ENCODE measurements at regions not wholly inside any gene's neighbourhood (a gene's known extent, or its start where the extent isn't known, plus 50 kb on each side); places are given as distances from the start of the nearest gene placed in this dataset.

DNA sequence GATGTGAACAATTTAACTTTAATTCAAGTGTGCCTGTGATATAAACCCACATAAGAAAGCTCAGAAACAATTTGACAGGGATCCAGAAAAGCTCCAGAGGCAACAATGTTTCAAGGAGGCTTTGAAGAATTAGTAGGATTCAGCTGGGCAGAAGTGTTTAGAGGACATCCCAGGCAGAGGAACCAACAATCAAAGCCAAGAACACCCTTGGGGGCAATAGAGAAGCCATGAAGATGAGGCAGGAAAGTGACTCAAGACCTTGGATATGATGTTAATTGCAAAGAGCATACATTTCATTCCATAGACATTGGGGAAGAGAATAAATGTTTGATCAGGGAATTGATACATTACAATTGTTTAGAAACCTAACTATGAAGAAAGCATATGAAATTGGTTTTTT, 280.3 kb downstream of the LTN1 start:
- H4K20me1 ChIP-seq (replicated peaks; ENCODE audit: insufficient read depth) = no peaks in the 10 kb centered on the region
- no peaks in the 10 kb centered on the region for H3K36me3 ChIP-seq (ENCODE audit: insufficient read depth)
- no peak overlapping the region for H3K4me2 ChIP-seq
- Mint-ChIP-seq H3K27me3 (ENCODE audit: insufficient read depth, low read depth, poor library complexity) (no peaks in the 10 kb centered on the region), H3K27ac (no peak overlapping the region), H3K4me3 (no peak overlapping the region), H3K36me3 (ENCODE audit: low read depth) (no peaks in the 10 kb centered on the region), H3K9me3 (no peaks in the 10 kb centered on the region), H3K4me1 (no peaks in the 10 kb centered on the region)
- H3K79me2 ChIP-seq (replicated peaks; ENCODE audit: insufficient read depth) = no peaks in the 10 kb centered on the region
- no peak overlapping the region for H3K27ac ChIP-seq (ENCODE audit: low read depth)
- H3F3A ChIP-seq (replicated peaks; ENCODE audit: low read depth) = no peaks in the 10 kb centered on the region
- no peaks in the 10 kb centered on the region for H3K4me1 ChIP-seq (ENCODE audit: insufficient read depth)
- no peak overlapping the region for H3K4me3 ChIP-seq
- peaks cover 2% of the 10 kb centered on the region; the same call in 1 of the 2 replicates for H3K9me2 ChIP-seq (ENCODE audit: insufficient read depth)
- ATAC-seq (no peak), DNase-seq (ENCODE audit: low spot score) (no peak)
- no peaks in the 10 kb centered on the region for H3K27me3 ChIP-seq (ENCODE audit: insufficient read depth)
- no peak for TF ChIP-seq POLR2AphosphoS5 (IDR thresholded peaks at IDR 0.05; ENCODE audit: low read depth)
- TF ChIP-seq, protein P1, sequence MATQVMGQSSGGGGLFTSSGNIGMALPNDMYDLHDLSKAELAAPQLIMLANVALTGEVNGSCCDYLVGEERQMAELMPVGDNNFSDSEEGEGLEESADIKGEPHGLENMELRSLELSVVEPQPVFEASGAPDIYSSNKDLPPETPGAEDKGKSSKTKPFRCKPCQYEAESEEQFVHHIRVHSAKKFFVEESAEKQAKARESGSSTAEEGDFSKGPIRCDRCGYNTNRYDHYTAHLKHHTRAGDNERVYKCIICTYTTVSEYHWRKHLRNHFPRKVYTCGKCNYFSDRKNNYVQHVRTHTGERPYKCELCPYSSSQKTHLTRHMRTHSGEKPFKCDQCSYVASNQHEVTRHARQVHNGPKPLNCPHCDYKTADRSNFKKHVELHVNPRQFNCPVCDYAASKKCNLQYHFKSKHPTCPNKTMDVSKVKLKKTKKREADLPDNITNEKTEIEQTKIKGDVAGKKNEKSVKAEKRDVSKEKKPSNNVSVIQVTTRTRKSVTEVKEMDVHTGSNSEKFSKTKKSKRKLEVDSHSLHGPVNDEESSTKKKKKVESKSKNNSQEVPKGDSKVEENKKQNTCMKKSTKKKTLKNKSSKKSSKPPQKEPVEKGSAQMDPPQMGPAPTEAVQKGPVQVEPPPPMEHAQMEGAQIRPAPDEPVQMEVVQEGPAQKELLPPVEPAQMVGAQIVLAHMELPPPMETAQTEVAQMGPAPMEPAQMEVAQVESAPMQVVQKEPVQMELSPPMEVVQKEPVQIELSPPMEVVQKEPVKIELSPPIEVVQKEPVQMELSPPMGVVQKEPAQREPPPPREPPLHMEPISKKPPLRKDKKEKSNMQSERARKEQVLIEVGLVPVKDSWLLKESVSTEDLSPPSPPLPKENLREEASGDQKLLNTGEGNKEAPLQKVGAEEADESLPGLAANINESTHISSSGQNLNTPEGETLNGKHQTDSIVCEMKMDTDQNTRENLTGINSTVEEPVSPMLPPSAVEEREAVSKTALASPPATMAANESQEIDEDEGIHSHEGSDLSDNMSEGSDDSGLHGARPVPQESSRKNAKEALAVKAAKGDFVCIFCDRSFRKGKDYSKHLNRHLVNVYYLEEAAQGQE (IDR thresholded peaks at IDR 0.05; ENCODE audit: unreplicated experiment) = no peak
- TF ChIP-seq ZNF114 (CRISPR knock-in tag; IDR thresholded peaks at IDR 0.05) = no peak
- TF ChIP-seq, protein P2, sequence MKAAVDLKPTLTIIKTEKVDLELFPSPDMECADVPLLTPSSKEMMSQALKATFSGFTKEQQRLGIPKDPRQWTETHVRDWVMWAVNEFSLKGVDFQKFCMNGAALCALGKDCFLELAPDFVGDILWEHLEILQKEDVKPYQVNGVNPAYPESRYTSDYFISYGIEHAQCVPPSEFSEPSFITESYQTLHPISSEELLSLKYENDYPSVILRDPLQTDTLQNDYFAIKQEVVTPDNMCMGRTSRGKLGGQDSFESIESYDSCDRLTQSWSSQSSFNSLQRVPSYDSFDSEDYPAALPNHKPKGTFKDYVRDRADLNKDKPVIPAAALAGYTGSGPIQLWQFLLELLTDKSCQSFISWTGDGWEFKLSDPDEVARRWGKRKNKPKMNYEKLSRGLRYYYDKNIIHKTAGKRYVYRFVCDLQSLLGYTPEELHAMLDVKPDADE (IDR thresholded peaks at IDR 0.05) = no peak
- TF ChIP-seq, protein P3, sequence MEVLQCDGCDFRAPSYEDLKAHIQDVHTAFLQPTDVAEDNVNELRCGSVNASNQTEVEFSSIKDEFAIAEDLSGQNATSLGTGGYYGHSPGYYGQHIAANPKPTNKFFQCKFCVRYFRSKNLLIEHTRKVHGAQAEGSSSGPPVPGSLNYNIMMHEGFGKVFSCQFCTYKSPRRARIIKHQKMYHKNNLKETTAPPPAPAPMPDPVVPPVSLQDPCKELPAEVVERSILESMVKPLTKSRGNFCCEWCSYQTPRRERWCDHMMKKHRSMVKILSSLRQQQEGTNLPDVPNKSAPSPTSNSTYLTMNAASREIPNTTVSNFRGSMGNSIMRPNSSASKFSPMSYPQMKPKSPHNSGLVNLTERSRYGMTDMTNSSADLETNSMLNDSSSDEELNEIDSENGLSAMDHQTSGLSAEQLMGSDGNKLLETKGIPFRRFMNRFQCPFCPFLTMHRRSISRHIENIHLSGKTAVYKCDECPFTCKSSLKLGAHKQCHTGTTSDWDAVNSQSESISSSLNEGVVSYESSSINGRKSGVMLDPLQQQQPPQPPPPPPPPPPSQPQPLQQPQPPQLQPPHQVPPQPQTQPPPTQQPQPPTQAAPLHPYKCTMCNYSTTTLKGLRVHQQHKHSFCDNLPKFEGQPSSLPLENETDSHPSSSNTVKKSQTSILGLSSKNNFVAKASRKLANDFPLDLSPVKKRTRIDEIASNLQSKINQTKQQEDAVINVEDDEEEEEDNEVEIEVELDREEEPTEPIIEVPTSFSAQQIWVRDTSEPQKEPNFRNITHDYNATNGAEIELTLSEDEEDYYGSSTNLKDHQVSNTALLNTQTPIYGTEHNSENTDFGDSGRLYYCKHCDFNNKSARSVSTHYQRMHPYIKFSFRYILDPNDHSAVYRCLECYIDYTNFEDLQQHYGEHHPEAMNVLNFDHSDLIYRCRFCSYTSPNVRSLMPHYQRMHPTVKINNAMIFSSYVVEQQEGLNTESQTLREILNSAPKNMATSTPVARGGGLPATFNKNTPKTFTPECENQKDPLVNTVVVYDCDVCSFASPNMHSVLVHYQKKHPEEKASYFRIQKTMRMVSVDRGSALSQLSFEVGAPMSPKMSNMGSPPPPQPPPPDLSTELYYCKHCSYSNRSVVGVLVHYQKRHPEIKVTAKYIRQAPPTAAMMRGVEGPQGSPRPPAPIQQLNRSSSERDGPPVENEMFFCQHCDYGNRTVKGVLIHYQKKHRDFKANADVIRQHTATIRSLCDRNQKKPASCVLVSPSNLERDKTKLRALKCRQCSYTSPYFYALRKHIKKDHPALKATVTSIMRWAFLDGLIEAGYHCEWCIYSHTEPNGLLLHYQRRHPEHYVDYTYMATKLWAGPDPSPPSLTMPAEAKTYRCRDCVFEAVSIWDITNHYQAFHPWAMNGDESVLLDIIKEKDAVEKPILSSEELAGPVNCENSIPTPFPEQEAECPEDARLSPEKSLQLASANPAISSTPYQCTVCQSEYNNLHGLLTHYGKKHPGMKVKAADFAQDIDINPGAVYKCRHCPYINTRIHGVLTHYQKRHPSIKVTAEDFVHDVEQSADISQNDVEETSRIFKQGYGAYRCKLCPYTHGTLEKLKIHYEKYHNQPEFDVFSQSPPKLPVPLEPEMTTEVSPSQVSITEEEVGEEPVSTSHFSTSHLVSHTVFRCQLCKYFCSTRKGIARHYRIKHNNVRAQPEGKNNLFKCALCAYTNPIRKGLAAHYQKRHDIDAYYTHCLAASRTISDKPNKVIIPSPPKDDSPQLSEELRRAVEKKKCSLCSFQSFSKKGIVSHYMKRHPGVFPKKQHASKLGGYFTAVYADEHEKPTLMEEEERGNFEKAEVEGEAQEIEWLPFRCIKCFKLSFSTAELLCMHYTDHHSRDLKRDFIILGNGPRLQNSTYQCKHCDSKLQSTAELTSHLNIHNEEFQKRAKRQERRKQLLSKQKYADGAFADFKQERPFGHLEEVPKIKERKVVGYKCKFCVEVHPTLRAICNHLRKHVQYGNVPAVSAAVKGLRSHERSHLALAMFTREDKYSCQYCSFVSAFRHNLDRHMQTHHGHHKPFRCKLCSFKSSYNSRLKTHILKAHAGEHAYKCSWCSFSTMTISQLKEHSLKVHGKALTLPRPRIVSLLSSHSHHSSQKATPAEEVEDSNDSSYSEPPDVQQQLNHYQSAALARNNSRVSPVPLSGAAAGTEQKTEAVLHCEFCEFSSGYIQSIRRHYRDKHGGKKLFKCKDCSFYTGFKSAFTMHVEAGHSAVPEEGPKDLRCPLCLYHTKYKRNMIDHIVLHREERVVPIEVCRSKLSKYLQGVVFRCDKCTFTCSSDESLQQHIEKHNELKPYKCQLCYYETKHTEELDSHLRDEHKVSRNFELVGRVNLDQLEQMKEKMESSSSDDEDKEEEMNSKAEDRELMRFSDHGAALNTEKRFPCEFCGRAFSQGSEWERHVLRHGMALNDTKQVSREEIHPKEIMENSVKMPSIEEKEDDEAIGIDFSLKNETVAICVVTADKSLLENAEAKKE (CRISPR knock-in tag; IDR thresholded peaks at IDR 0.05) = no peak
- TF ChIP-seq EZH2 (IDR thresholded peaks at IDR 0.05; ENCODE audit: low read depth, unreplicated experiment) = no peak
- TF ChIP-seq, protein P4, sequence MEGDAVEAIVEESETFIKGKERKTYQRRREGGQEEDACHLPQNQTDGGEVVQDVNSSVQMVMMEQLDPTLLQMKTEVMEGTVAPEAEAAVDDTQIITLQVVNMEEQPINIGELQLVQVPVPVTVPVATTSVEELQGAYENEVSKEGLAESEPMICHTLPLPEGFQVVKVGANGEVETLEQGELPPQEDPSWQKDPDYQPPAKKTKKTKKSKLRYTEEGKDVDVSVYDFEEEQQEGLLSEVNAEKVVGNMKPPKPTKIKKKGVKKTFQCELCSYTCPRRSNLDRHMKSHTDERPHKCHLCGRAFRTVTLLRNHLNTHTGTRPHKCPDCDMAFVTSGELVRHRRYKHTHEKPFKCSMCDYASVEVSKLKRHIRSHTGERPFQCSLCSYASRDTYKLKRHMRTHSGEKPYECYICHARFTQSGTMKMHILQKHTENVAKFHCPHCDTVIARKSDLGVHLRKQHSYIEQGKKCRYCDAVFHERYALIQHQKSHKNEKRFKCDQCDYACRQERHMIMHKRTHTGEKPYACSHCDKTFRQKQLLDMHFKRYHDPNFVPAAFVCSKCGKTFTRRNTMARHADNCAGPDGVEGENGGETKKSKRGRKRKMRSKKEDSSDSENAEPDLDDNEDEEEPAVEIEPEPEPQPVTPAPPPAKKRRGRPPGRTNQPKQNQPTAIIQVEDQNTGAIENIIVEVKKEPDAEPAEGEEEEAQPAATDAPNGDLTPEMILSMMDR (conservative IDR thresholded peaks at IDR 0.05; ENCODE audit: low read depth in 2 of 2) = no peak
- TF ChIP-seq ZNF331 (CRISPR knock-in tag; IDR thresholded peaks at IDR 0.05; ENCODE audit: low read depth) = no peak
- no peak overlapping the region for H2AFZ ChIP-seq

Data from GM23338 (cell line).